ENCODE measurements at regions not wholly inside any gene's neighbourhood (a gene's known extent, or its start where the extent isn't known, plus 50 kb on each side); places are given as distances from the start of the nearest gene placed in this dataset.

- TF ChIP-seq CTCF (conservative IDR thresholded peaks at IDR 0.05; ENCODE audit: low read depth, low read length) = no peak
- TF ChIP-seq EZH2 (IDR thresholded peaks at IDR 0.05; ENCODE audit: borderline replicate concordance, low read depth, low read length, poor library complexity, severe bottlenecking) = no peak
Measured at GRCh38 chr14:66234411-66234810, 251.8 kb upstream of the CCDC196 start.
